ENCODE measurements at regions not wholly inside any gene's neighbourhood (a gene's known extent, or its start where the extent isn't known, plus 50 kb on each side); places are given as distances from the start of the nearest gene placed in this dataset.
"Not testable (repeated sequence)": the region's sequence is repeated elsewhere in the genome, so short reads cannot be mapped to it uniquely, and the experiment has no call there.

- no peak for DNase-seq (ENCODE audit: low read depth in 1 of 2, low spot score in 1 of 2)
Observed at GRCh38 chr2:54038835-54039234, 68.0 kb upstream of the PSME4 start.

GRCh38 chr2:54031288-54031687 lies 60.5 kb upstream of the PSME4 start:
- not testable (repeated sequence) for DNase-seq (ENCODE audit: low read depth in 1 of 2, low spot score in 1 of 2)

- no peak for DNase-seq (ENCODE audit: low read depth in 1 of 2, low spot score in 1 of 2)
Observed at GRCh38 chr2:54030806-54031205, 60.0 kb upstream of the PSME4 start.

- no peak for DNase-seq (ENCODE audit: low read depth in 1 of 2, low spot score in 1 of 2)
Observed at GRCh38 chr2:54030396-54030741, 59.6 kb upstream of the PSME4 start.

- DNase-seq (ENCODE audit: low read depth in 1 of 2, low spot score in 1 of 2) = no peak
Observed at GRCh38 chr2:54029721-54030395, 59.1 kb upstream of the PSME4 start.

- not testable (repeated sequence) for DNase-seq (ENCODE audit: low read depth in 1 of 2, low spot score in 1 of 2)
Observed at GRCh38 chr2:54025463-54026075, 54.8 kb upstream of the PSME4 start.

- no peak for DNase-seq (ENCODE audit: low read depth in 1 of 2, low spot score in 1 of 2)
Observed at GRCh38 chr2:54024576-54024975, 53.8 kb upstream of the PSME4 start.

GRCh38 chr2:54021702-54022101 lies 50.9 kb upstream of the PSME4 start:
- no peak for DNase-seq (ENCODE audit: low read depth in 1 of 2, low spot score in 1 of 2)

- DNase-seq (ENCODE audit: low read depth in 1 of 2, low spot score in 1 of 2) = no peak
Observed at GRCh38 chr2:54020793-54021414, 50.1 kb upstream of the PSME4 start.
